ENCODE measurements at regions not wholly inside any gene's neighbourhood (a gene's known extent, or its start where the extent isn't known, plus 50 kb on each side); places are given as distances from the start of the nearest gene placed in this dataset.

GRCh38 chr6:10219510-10219909 lies 195.4 kb downstream of the TFAP2A start:
- Histone ChIP-seq H3K36me3 (no peaks in the 10 kb centered on the region), H3K4me3 (no peak overlapping the region), H3K27ac (replicated peaks) (no peak overlapping the region), H3K27me3 (ENCODE audit: low read depth) (peaks cover 7% of the 10 kb centered on the region), H3K9me3 (replicated peaks) (no peaks in the 10 kb centered on the region), H3K4me1 (no peaks in the 10 kb centered on the region)
- DNase-seq, result no peak
- intact Hi-C loops (cut with micrococcal nuclease), result no loop called here
- TF ChIP-seq CTCF (IDR thresholded peaks at IDR 0.05; ENCODE audit: borderline replicate concordance), result no peak

- TF ChIP-seq CTCF (IDR thresholded peaks at IDR 0.05; ENCODE audit: borderline replicate concordance), result no peak
- no peaks in the 10 kb centered on the region for H3K36me3 ChIP-seq
- H3K9me3 ChIP-seq (replicated peaks), result no peaks in the 10 kb centered on the region
- H3K4me3 ChIP-seq, result no peak overlapping the region
- H3K4me1 ChIP-seq, result no peaks in the 10 kb centered on the region
- no peak overlapping the region for H3K27ac ChIP-seq (replicated peaks)
- DNase-seq, result no peak
- intact Hi-C loops (cut with micrococcal nuclease), result no loop called here
- no peaks in the 10 kb centered on the region for H3K27me3 ChIP-seq (ENCODE audit: low read depth)
These were observed 197.8 kb downstream of the TFAP2A start for GRCh38 chr6:10217111-10217510.

- no peak for TF ChIP-seq CTCF (IDR thresholded peaks at IDR 0.05; ENCODE audit: borderline replicate concordance)
- H3K36me3 ChIP-seq, result no peaks in the 10 kb centered on the region
- H3K4me1 ChIP-seq, result no peaks in the 10 kb centered on the region
- no peaks in the 10 kb centered on the region for H3K9me3 ChIP-seq (replicated peaks)
- no peaks in the 10 kb centered on the region for H3K27me3 ChIP-seq (ENCODE audit: low read depth)
- DNase-seq, result no peak
- H3K4me3 ChIP-seq, result no peak overlapping the region
- intact Hi-C loops (cut with micrococcal nuclease), result no loop called here
- H3K27ac ChIP-seq (replicated peaks), result no peak overlapping the region
These were observed 199.4 kb downstream of the TFAP2A start for GRCh38 chr6:10215326-10216110.

GRCh38 chr6:10210052-10210451 lies 204.8 kb downstream of the TFAP2A start:
- H3K4me3 ChIP-seq, result no peak overlapping the region
- H3K9me3 ChIP-seq (replicated peaks), result no peaks in the 10 kb centered on the region
- no peak overlapping the region for H3K27ac ChIP-seq (replicated peaks)
- no peaks in the 10 kb centered on the region for H3K36me3 ChIP-seq
- no peak for DNase-seq
- H3K27me3 ChIP-seq (ENCODE audit: low read depth), result no peaks in the 10 kb centered on the region
- intact Hi-C loops (cut with micrococcal nuclease), result no loop called here
- no peak for TF ChIP-seq CTCF (IDR thresholded peaks at IDR 0.05; ENCODE audit: borderline replicate concordance)
- no peaks in the 10 kb centered on the region for H3K4me1 ChIP-seq

GRCh38 chr6:10205892-10206291 lies 209.0 kb downstream of the TFAP2A start:
- H3K4me1 ChIP-seq, result no peaks in the 10 kb centered on the region
- no peak for DNase-seq
- no peaks in the 10 kb centered on the region for H3K9me3 ChIP-seq (replicated peaks)
- H3K4me3 ChIP-seq, result no peak overlapping the region
- TF ChIP-seq CTCF (IDR thresholded peaks at IDR 0.05; ENCODE audit: borderline replicate concordance), result no peak
- no peaks in the 10 kb centered on the region for H3K36me3 ChIP-seq
- peaks cover 11% of the 10 kb centered on the region for H3K27me3 ChIP-seq (ENCODE audit: low read depth)
- intact Hi-C loops (cut with micrococcal nuclease), result no loop called here
- no peak overlapping the region for H3K27ac ChIP-seq (replicated peaks)

Measured in left ventricle myocardium inferior (tissue), 1 donor.